A549 (cell line): ENCODE measurements at regions not wholly inside any gene's neighbourhood (a gene's known extent, or its start where the extent isn't known, plus 50 kb on each side); places are given as distances from the start of the nearest gene placed in this dataset.

Experiments used
- CEBPB ChIP-seq, 2 experiments: fragments of >200 bp in 1 of 2; sonication (Bioruptor Twin) in 1 of 2; formaldehyde crosslinking in 1 of 2; IDR thresholded peaks; 2 replicates each; pipeline ENCODE4 v1.6.1; 2012 to 2016
- CHD2 ChIP-seq: fragments of 150-350 bp; IDR thresholded peaks from 2 replicates; pipeline ENCODE4 v1.6.1; 2014; ENCODE audit warnings: low read length; ENCODE audit not compliant: partially characterized antibody
- CTCF ChIP-seq: fragments of >200 bp; sonication (Bioruptor Twin); formaldehyde crosslinking; IDR thresholded peaks from 3 replicates; pipeline ENCODE4 v1.5.1; 2016
- GATA3 ChIP-seq: IDR thresholded peaks from 2 replicates; pipeline ENCODE4 v1.6.1; 2012; ENCODE audit warnings: borderline replicate concordance
- HOXB13 ChIP-seq: fragments of 250-450 bp; sonication (Bioruptor Pico); IDR thresholded peaks from 2 replicates; pipeline ENCODE4 v1.5.0; 2020; ENCODE audit warnings: low read depth, mild to moderate bottlenecking, moderate library complexity
- KDM5A ChIP-seq: fragments of 200-600 bp; sonication (generic); IDR thresholded peaks from 2 replicates; pipeline ENCODE4 v1.6.1; 2016; ENCODE audit warnings: antibody characterized with exemption, mild to moderate bottlenecking
- POLR2A ChIP-seq: IDR thresholded peaks from 2 replicates; pipeline ENCODE4 v1.6.1; 2012; ENCODE audit warnings: mild to moderate bottlenecking, low read length
- RAD21 ChIP-seq, 2 experiments: fragments of >200 bp in 1 of 2; sonication (Bioruptor Twin) in 1 of 2; formaldehyde crosslinking in 1 of 2; IDR thresholded peaks in 1 of 2; conservative IDR thresholded peaks in 1 of 2; 2 replicates in 1 of 2; 3 replicates in 1 of 2; pipeline ENCODE4 v1.6.1; 2012 to 2018; ENCODE audit warnings: inconsistent platforms in 1 of 2
- RCOR1 ChIP-seq: fragments of 150-350 bp; IDR thresholded peaks from 2 replicates; pipeline ENCODE4 v1.6.1; 2014; ENCODE audit warnings: antibody characterized with exemption, low read length, low read depth
- RFX5 ChIP-seq: fragments of 450-650 bp; IDR thresholded peaks from 2 replicates; pipeline ENCODE4 v1.7.1; 2014; ENCODE audit warnings: antibody characterized with exemption, mild to moderate bottlenecking, moderate library complexity
- RNF2 ChIP-seq: fragments of 200-600 bp; sonication (generic); IDR thresholded peaks from 2 replicates; pipeline ENCODE4 v1.6.1; 2016; ENCODE audit warnings: low read depth, mild to moderate bottlenecking, antibody characterized with exemption, moderate library complexity, borderline replicate concordance
- USF2 ChIP-seq: fragments of 450-650 bp; IDR thresholded peaks from 2 replicates; pipeline ENCODE4 v1.6.1; 2014; ENCODE audit warnings: antibody characterized with exemption
- TF ChIP-seq, protein P1 (sequence below): fragments of 150-350 bp; IDR thresholded peaks from 2 replicates; pipeline ENCODE4 v1.6.1; 2014; ENCODE audit warnings: low read depth, mild to moderate bottlenecking, low read length
- TF ChIP-seq, protein P2 (sequence below): IDR thresholded peaks from 2 replicates; pipeline ENCODE4 v1.6.1; 2012

- TF ChIP-seq RNF2 (no peak), RCOR1 (no peak), POLR2A (no peak), CTCF (no peak), RAD21 (conservative IDR thresholded peaks at IDR 0.05 in 1 of 2, IDR thresholded peaks at IDR 0.05 in 1 of 2) (no peak), CEBPB (IDR thresholded peaks at IDR 0.05) (no peak), RFX5 (no peak), CHD2 (no peak), HOXB13 (CRISPR knock-in tag) (no peak), GATA3 (no peak), KDM5A (no peak), USF2 (no peak)
- TF ChIP-seq, protein P1, sequence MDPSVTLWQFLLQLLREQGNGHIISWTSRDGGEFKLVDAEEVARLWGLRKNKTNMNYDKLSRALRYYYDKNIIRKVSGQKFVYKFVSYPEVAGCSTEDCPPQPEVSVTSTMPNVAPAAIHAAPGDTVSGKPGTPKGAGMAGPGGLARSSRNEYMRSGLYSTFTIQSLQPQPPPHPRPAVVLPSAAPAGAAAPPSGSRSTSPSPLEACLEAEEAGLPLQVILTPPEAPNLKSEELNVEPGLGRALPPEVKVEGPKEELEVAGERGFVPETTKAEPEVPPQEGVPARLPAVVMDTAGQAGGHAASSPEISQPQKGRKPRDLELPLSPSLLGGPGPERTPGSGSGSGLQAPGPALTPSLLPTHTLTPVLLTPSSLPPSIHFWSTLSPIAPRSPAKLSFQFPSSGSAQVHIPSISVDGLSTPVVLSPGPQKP = no peak
- TF ChIP-seq, protein P2, sequence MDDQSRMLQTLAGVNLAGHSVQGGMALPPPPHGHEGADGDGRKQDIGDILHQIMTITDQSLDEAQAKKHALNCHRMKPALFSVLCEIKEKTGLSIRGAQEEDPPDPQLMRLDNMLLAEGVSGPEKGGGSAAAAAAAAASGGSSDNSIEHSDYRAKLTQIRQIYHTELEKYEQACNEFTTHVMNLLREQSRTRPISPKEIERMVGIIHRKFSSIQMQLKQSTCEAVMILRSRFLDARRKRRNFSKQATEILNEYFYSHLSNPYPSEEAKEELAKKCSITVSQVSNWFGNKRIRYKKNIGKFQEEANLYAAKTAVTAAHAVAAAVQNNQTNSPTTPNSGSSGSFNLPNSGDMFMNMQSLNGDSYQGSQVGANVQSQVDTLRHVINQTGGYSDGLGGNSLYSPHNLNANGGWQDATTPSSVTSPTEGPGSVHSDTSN = no peak
Measured at GRCh38 chr12:58818546-58818945, 101.8 kb downstream of the LRIG3 start.
